HFFc6 (cell line): ENCODE measurements at regions not wholly inside any gene's neighbourhood (a gene's known extent, or its start where the extent isn't known, plus 50 kb on each side); places are given as distances from the start of the nearest gene placed in this dataset.
A peak's percentile ranks its signal among the peaks of the same experiment; 100 is the strongest.

ENCODE experiments used
- DNase-seq: peaks from one replicate; pipeline ENCODE4 v3.0.0-alpha.2; 2018
- H3K27ac Mint-ChIP-seq: 2 replicates; pipeline ENCODE4 v1.8.0; 2020; ENCODE audit warnings: mild to moderate bottlenecking, mixed read lengths
- H3K27me3 Mint-ChIP-seq: 2 replicates; pipeline ENCODE4 v1.8.0; 2021; ENCODE audit warnings: mild to moderate bottlenecking, moderate library complexity, mixed read lengths; ENCODE audit not compliant: insufficient read depth
- H3K36me3 Mint-ChIP-seq: 2 replicates; pipeline ENCODE4 v1.8.0; 2021; ENCODE audit warnings: low read depth, mixed read lengths
- H3K4me1 Mint-ChIP-seq: 2 replicates; pipeline ENCODE4 v1.8.0; 2020; ENCODE audit warnings: low read depth, mixed read lengths
- H3K4me3 Mint-ChIP-seq: 2 replicates; pipeline ENCODE4 v1.8.0; 2020; ENCODE audit warnings: mild to moderate bottlenecking, moderate library complexity, mixed read lengths
- H3K9me3 Mint-ChIP-seq: 2 replicates; pipeline ENCODE4 v1.8.0; 2020; ENCODE audit warnings: mild to moderate bottlenecking, mixed read lengths
- CTCF ChIP-seq: fragments of 200-600 bp; sonication (generic); IDR thresholded peaks from 2 replicates; pipeline ENCODE4 v1.5.0; 2021; ENCODE audit warnings: antibody characterized with exemption, mild to moderate bottlenecking

GRCh38 chr17:17425005-17425404 lies 51.8 kb upstream of the MED9 start:
- H3K27me3 Mint-ChIP-seq: peaks cover 42% of the 10 kb centered on the region

GRCh38 chr17:17425591-17425990 lies 51.2 kb upstream of the MED9 start:
- no peak overlapping the region for H3K4me3 Mint-ChIP-seq
- H3K36me3 Mint-ChIP-seq: peaks cover 14% of the 10 kb centered on the region
- H3K9me3 Mint-ChIP-seq: no peaks in the 10 kb centered on the region; the same call in 1 of the 2 replicates
- TF ChIP-seq CTCF: no peak
- DNase-seq: no peak
- H3K4me1 Mint-ChIP-seq: no peaks in the 10 kb centered on the region
- H3K27ac Mint-ChIP-seq: no peak overlapping the region
- H3K27me3 Mint-ChIP-seq: peaks cover 36% of the 10 kb centered on the region

More at GRCh38 chr17:17425005-17425404, 51.8 kb upstream of the MED9 start:
- Mint-ChIP-seq H3K27ac (no peak overlapping the region), H3K9me3 (no peaks in the 10 kb centered on the region; the same call in 1 of the 2 replicates), H3K4me3 (no peak overlapping the region), H3K4me1 (peaks cover 4% of the 10 kb centered on the region), H3K36me3 (peaks cover 12% of the 10 kb centered on the region)
- TF ChIP-seq CTCF: peak; percentile 69
- DNase-seq: peak; percentile 24

GRCh38 chr17:17426184-17426583 lies 50.6 kb upstream of the MED9 start:
- H3K27me3 Mint-ChIP-seq: peaks cover 35% of the 10 kb centered on the region
- H3K9me3 Mint-ChIP-seq: no peaks in the 10 kb centered on the region; the same call in 1 of the 2 replicates
- H3K4me1 Mint-ChIP-seq: no peaks in the 10 kb centered on the region
- H3K27ac Mint-ChIP-seq: no peak overlapping the region
- H3K4me3 Mint-ChIP-seq: no peak overlapping the region
- H3K36me3 Mint-ChIP-seq: peaks cover 14% of the 10 kb centered on the region
- TF ChIP-seq CTCF: no peak
- DNase-seq: no peak
